HG03460 (cell line): ENCODE measurements at regions not wholly inside any gene's neighbourhood (a gene's known extent, or its start where the extent isn't known, plus 50 kb on each side); places are given as distances from the start of the nearest gene placed in this dataset.
A peak's percentile ranks its signal among the peaks of the same experiment; 100 is the strongest.
"Not testable (repeated sequence)": the region's sequence is repeated elsewhere in the genome, so short reads cannot be mapped to it uniquely, and the experiment has no call there.

Experiments used
- ATAC-seq: cut with Tn5 transposase; IDR thresholded peaks from one replicate; pipeline ENCODE4 v1.9.1; 2021; ENCODE audit not compliant: unreplicated experiment

- no peak for ATAC-seq
Observed at GRCh38 chr4:84145176-84145575, 353.9 kb downstream of the NKX6-1 start.

DNA sequence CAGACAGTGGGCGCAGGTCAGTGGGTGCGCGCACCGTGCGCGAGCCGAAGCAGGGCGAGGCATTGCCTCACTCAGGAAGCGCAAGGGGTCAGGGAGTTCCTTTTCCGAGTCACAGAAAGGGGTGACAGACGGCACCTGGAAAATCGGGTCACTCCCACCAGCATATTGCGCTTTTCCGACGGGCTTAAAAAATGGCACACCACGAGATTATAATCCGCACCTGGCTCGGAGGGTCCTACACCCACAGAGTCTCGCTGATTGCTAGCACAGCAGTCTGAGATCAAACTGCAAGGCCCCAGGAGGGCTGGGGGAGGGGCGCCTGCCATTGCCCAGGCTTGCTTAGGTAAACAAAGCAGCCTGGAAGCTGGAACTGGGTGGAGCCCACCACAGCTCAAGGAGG lies 372.2 kb downstream of the NKX6-1 start:
- not testable (repeated sequence) for ATAC-seq

GRCh38 chr4:84126061-84126787 lies 372.9 kb downstream of the NKX6-1 start:
- ATAC-seq, result no peak

DNA sequence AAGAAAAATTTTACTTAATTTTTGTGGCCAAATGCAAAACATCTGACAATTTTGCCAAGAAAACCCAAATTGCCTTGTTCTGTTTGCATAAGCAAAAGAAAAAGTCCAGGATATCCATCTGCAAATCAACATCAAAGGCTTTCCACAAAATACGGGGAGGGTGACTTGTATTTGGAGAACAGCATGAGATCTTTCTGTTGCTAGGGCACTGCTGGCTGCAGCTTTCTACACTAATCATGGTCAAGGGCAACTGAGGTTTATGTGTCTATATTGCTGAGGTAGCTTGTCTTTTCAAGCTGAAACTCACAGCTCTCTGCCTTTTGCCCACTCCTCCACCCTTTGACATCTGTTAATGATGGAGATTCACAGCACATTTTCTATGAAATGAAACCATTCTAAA lies 389.1 kb downstream of the NKX6-1 start:
- ATAC-seq, result no peak

DNA sequence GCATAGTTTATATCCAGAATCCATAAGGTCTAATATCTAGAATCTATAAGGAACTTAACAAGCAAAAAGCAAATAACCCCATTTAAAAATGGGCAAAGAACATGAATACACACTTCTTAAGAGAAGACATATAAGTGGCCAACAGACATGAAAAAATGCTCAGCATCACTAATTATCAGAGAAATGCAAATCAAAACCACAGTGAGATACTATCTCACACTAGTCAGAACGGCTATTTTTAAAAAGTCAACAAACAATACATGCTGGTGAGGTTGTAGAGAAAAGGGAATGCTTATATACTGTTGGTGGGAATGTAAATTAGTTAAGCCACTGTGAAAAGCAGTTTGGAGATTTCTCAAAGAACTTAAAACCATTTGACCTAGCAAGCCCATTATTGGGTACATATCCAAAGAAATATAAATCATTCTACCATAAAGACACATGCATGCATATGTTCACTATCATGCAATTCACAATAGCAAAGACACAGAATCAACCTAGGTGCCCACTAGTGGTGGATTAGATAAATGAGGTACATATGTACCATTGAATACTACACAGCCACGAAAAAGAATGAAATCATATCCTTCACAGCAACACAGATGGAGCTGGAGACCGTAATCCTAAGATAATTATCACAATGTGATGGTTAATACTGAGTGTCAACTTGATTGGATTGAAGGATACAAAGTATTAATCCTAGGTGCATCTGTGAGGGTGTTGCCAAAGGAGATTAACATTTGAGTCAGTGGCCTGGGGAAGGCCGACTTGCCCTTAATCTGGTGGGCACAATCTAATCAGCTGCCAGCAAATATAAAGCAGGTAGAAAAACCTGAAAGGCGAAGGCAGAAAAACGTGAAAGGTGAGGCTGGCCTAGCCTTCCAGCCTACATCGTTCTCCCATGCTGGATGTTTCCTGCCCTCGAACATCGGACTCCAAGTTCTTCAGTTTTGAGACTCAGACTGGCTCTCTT lies 397.2 kb downstream of the NKX6-1 start:
- not testable (repeated sequence) for ATAC-seq

DNA sequence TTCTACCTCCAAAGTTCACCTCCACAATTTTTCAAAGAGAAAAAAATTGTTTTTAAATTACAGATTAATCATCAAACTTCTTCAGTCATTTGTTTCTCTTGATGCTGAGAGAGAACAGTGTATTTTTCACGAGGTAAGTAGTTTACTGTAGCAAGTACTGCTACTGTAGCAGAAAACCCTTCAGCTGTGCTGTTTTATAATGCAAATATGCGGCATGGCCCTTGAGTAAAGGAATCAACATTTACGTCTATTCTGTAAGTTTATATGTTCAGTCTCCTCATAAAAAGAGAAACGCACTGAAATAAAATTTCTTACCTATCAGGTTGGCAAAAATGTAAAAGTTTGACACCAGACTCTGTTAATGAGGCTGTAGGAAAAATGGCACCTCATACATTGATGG lies 399.0 kb downstream of the NKX6-1 start:
- no peak for ATAC-seq

DNA sequence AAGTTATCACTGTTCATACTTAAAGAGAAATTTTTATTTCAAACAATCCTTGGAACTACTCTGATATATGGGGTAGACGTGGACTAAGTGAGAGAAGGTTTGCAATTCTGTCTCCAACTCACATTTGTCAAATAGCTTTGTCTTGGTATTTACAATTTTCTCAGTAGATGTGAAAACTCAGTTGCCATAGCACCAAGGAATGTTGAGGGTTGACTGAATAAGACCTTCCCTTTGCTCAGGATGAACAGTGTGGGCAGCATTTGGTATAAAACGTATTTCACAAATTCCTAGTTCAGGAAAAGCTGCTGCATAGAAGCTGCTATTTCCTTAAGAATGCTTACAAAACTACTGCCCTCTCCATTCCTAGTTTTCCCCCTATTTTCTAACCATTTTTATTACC lies 399.5 kb downstream of the NKX6-1 start:
- no peak for ATAC-seq

GRCh38 chr4:84091266-84091665 lies 407.8 kb downstream of the NKX6-1 start:
- ATAC-seq, result no peak

DNA sequence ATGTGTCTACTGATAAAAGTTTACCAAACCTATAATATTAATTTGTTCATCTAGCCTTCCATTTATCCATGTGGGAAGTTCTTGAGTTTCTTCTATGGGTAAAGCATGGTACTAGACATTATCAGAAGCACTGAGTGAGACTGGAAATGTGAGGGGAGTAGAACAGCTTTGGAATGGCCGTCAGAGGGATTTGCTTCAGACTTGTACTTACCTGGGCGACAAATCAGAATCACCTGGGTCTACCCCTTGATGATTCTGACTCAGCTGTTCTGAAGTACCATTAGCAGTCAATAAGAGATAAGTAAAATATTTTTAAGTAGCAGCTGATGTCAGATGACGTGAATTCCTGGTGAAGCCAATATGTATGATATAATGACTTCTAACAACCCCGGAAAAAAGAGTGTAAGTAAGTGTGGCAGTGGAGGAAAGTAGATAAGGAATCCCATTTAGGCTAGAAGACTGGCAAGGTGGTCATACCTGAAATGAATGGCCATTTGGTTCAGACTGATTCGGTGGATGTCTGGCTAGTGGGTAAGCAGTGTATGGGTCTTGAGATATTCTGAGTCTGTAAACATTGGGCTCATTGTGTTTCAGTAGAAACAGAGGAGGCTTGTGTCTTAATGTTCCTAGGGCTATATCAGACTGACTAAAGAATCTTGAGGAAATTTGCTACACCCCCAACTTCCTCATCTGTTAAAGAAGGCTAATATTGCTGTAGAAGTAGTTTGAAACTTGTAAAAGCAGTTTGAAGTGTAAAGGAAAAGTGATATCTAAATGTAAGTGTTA lies 409.2 kb downstream of the NKX6-1 start:
- no peak for ATAC-seq

DNA sequence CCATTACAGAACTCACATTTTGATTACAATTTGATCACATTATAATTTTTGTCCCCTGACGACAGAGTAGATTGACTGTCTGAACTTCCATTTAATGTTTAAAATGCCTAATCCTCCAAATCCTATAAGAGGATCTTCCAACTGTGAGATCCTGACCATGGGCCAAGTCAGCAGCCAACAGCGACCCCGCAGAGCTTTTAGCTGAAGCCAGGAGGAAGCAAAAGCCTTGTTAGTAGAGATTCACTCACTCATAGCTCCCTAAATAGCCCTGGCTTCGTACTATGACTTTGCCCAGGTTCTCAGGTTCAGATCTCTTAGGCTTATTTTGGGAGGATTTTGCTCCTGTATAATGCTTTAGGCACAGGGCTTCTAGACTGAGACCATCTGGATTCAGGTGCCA lies 413.1 kb downstream of the NKX6-1 start:
- ATAC-seq, result no peak

- ATAC-seq, result no peak
Observed at GRCh38 chr4:84070289-84070688, 428.8 kb downstream of the NKX6-1 start.

GRCh38 chr4:84063619-84064018 lies 435.5 kb downstream of the NKX6-1 start:
- ATAC-seq, result no peak

GRCh38 chr4:84058201-84058600 lies 440.9 kb downstream of the NKX6-1 start:
- ATAC-seq, result no peak

- ATAC-seq, result no peak
Observed at GRCh38 chr4:84051639-84052038, 447.5 kb downstream of the NKX6-1 start.

DNA sequence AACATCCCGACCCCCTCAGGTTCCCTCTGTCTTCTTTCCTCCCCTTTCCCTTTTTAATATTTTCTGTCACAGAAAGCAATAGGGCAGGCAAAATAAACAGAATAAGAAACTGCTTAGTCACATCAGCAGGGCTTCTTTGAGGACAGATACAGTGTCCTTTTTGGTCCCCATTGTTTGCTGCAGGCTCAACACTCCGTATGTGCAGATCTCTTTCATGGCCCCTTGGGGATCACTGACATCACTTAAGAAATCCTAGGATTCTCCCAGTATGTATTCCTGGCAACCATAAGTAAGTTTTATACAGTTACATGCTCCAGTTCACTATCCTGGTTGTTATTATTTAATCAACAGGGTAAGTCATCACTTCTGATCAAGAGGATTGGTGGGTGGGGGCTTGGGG lies 448.0 kb downstream of the NKX6-1 start:
- ATAC-seq, result no peak

DNA sequence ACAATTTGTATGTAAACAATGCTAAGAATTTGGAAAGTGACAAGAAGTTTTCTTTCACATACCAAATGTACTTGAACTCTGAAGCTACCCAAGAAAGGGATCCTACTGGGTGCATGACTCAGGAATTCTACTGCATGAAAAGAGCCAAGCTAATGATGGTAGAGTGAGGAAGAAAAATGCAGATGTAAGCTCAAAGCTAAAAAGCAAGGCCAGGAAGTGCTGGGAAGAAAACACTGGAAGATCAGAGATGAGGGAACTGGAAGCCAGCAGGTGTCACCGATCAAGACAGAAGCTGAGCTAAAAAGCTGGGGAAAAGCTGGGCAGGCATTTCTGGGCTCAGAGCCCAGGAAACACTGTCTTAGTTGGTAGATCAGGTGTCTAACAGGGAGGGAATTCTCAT lies 449.1 kb downstream of the NKX6-1 start:
- no peak for ATAC-seq

DNA sequence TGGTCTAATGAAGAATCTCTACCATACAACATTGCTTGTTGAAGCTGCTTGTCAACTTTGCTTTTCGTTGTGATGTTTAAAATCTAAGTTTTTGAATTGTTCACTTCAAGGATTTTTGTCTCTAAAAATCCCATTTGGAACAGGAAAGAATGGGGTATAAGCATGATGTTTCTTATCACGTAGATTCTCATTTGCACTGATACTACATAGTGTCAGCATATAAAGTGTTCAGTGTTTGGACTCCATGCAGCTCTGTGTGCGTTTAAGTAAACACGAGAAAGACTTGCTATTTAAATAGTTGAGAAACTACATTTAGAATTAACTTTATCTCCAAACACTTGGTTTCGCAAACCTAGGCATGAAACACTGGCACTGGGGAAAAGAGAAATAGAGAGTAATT lies 452.5 kb downstream of the NKX6-1 start:
- no peak for ATAC-seq

DNA sequence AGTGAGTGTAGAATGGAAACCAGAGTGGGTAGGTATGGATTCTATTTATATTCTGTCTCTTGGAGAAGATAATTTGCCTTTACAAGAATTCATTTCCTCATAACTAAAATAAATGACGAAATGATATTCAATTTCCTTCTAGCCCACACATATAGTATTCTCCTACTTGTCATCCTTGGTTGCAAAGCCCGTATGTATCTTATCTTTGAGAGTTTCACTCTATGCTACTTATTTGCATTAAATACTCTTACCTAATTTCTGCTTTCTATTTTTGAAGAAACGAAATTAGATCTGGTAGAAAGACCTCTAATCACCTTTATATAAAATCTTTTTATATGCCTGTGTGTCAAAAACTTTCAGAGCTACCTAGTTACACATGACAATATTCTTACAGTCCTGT lies 457.7 kb downstream of the NKX6-1 start:
- ATAC-seq, result no peak

- no peak for ATAC-seq
Observed at GRCh38 chr4:84035568-84035967, 463.5 kb downstream of the NKX6-1 start.

- peak; percentile 54 for ATAC-seq
Observed at GRCh38 chr4:84032372-84032771, 466.7 kb downstream of the NKX6-1 start.

GRCh38 chr4:84031401-84031800 lies 467.7 kb downstream of the NKX6-1 start:
- ATAC-seq, result no peak
